Right cardiac atrium (tissue), 5 donors: ENCODE measurements at regions not wholly inside any gene's neighbourhood (a gene's known extent, or its start where the extent isn't known, plus 50 kb on each side); places are given as distances from the start of the nearest gene placed in this dataset.
"Not testable (repeated sequence)": the region's sequence is repeated elsewhere in the genome, so short reads cannot be mapped to it uniquely, and the experiment has no call there.

Source experiments
- ATAC-seq, 2 donors: fragments of 200-7000 bp; cut with Tn5 transposase; one replicate each; pipeline versions ENCODE4 v1.8.0 to v1.9.1; 2020; ENCODE audit warnings: moderate library complexity in 2 of 2, mild to moderate bottlenecking in 1 of 2
- DNase-seq, 3 donors: peaks; one replicate each; pipeline ENCODE4 v3.0.0-alpha.2; 2020
- H3K27ac ChIP-seq: one replicate; pipeline ENCODE4 v1.5.1; 2013; ENCODE audit warnings: mild to moderate bottlenecking, low read length, control low read depth, moderate library complexity
- H3K27me3 ChIP-seq: one replicate; pipeline ENCODE4 v1.6.1; 2013; ENCODE audit not compliant: control insufficient read depth, insufficient read depth
- H3K4me1 ChIP-seq: one replicate; pipeline ENCODE4 v1.6.1; 2013; ENCODE audit warnings: low read length; ENCODE audit not compliant: control insufficient read depth, insufficient read depth
- H3K4me3 ChIP-seq: one replicate; pipeline ENCODE4 v1.5.1; 2013; ENCODE audit warnings: low read length, control low read depth
- H3K9me3 ChIP-seq: one replicate; pipeline ENCODE4 v1.6.1; 2013; ENCODE audit warnings: low read length; ENCODE audit not compliant: control insufficient read depth
- WGBS: extraction: QIAGEN DNeasy Blood & Tissue Kit; methylation state at CpG from one replicate; pipeline ENCODE4 v1.1.7; 2013; 5-methylcytosine and 5-hydroxymethylcytosine counted together
- intact Hi-C, 4 donors: fragments of 100-400 bp; cut with DNase I; formaldehyde crosslinking; loops; one replicate each; pipeline versions ENCODE4 v1.11.0 to v1.14.0; 2022 to 2023
- donor health status: healthy with polysubstance abuse.
- donor health status: DM: no; HTN: yes; CAD: no.
- donor health status: DM: no; HTN: no; CAD: no.
- donor health status: DM: no; HTN: yes; CAD: no; lungs with severe emphysema.
- donor health status: DM: yes; HTN: yes; CAD: no.

- DNase-seq, result peak in 1 of 3 donors; percentile 37
- H3K27me3 ChIP-seq, result no peaks in the 10 kb centered on the region
- H3K27ac ChIP-seq, result no peak overlapping the region
- H3K4me3 ChIP-seq, result no peak overlapping the region
- 86% methylated on average over 10 of the region's 10 CpGs for WGBS
- intact Hi-C loops, result no loop called here
- ATAC-seq, result no peak
- H3K4me1 ChIP-seq, result no peaks in the 10 kb centered on the region
- no peaks in the 10 kb centered on the region for H3K9me3 ChIP-seq
Measured at GRCh38 chr7:86130268-86130667, 513.4 kb upstream of the GRM3 start.

DNA sequence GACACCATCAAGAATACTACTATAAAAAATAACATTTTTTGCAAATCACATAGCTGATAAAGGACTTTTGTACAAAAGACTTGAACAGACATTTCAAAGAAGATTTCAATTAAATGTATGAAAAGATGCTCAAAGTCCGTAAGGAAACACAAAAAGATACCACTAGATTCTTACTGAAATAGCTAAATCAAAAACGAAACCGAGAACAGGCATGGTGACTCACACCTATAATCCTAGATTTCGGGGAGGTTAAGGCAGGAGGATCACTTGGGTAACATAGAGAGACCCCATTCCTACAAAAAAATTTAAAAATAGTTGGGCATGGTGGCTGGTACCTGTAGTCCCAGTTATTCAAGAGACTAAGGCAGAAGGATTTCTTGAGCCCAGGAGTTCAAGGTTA, 520.2 kb upstream of the GRM3 start:
- intact Hi-C loops, result no loop called here
- 78% methylated on average over 4 of the region's 4 CpGs for WGBS
- ATAC-seq, result no peak

GRCh38 chr7:86094166-86094669, 549.5 kb upstream of the GRM3 start:
- Histone ChIP-seq H3K27me3 (no peaks in the 10 kb centered on the region), H3K27ac (no peak overlapping the region), H3K9me3 (no peaks in the 10 kb centered on the region), H3K4me1 (no peaks in the 10 kb centered on the region), H3K4me3 (no peak overlapping the region)
- intact Hi-C loops, result no loop called here
- 49% methylated on average over 1 of the region's 1 CpG for WGBS
- ATAC-seq, result no peak
- no peak for DNase-seq

More for the DNA sequence above, 520.2 kb upstream of the GRM3 start:
- Histone ChIP-seq H3K9me3 (no peaks in the 10 kb centered on the region), H3K4me3 (no peak overlapping the region), H3K27ac (no peak overlapping the region), H3K4me1 (no peaks in the 10 kb centered on the region), H3K27me3 (no peaks in the 10 kb centered on the region)
- no peak for DNase-seq

DNA sequence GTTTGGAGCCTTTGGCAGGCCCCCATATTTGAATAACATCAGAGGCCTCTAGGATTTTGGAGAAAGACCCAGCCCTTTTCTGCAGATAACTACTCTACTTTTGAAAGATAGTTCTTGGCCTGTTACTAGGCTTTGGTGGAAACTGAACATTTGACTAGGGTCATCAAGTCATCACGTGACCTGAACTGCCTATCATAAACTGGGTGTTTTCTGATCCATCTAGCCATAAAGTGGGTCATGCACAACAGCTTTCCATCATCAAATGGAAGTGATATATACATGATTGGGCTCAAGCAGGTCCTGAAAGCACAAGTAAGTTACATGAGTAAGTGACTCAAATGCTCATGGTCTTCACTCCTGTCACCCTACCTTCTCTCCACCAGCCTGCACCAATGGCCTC, 552.3 kb upstream of the GRM3 start:
- Histone ChIP-seq H3K9me3 (no peaks in the 10 kb centered on the region), H3K27ac (no peak overlapping the region), H3K27me3 (no peaks in the 10 kb centered on the region), H3K4me3 (no peak overlapping the region), H3K4me1 (no peaks in the 10 kb centered on the region)
- intact Hi-C loops, result no loop called here
- WGBS, result 39% methylated on average over 1 of the region's 1 CpG
- no peak for DNase-seq
- ATAC-seq, result no peak

DNA sequence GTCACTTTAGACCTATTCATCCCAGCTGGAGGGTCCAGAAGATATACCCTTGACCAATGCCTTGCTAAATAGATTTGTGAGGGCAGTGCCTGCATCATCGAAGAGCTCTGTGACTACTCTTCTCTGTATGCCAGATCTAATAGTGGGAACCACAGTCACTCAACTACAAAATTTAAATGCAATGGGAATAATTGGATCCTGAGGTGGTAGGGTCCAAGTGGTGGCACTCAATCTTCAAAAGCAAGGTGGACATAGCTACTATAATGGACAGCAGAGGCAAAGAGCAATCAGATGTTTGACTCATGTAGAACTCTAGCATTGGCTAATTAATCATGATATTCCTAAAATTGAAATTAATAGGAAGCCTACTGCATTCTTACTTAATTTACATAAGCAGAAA, 554.3 kb upstream of the GRM3 start:
- DNase-seq (no peak), ATAC-seq (no peak)
- intact Hi-C loops, result no loop called here
- Histone ChIP-seq H3K27ac (no peak overlapping the region), H3K9me3 (no peaks in the 10 kb centered on the region), H3K27me3 (no peaks in the 10 kb centered on the region), H3K4me3 (no peak overlapping the region), H3K4me1 (no peaks in the 10 kb centered on the region)
- WGBS, result 80% methylated on average over 1 of the region's 1 CpG

GRCh38 chr7:86064572-86064971, 579.1 kb upstream of the GRM3 start:
- H3K4me3 ChIP-seq, H3K9me3 ChIP-seq, H3K27me3 ChIP-seq, DNase-seq, ATAC-seq, H3K4me1 ChIP-seq, intact Hi-C loops, H3K27ac ChIP-seq: not testable (repeated sequence)
- WGBS, result 69% methylated on average over 1 of the region's 1 CpG

GRCh38 chr7:86058649-86059048, 585.1 kb upstream of the GRM3 start:
- no peaks in the 10 kb centered on the region for H3K4me1 ChIP-seq
- intact Hi-C loops, result no loop called here
- DNase-seq (no peak), ATAC-seq (no peak)
- 71% methylated on average over 3 of the region's 3 CpGs for WGBS
- H3K4me3 ChIP-seq, result no peak overlapping the region
- H3K27ac ChIP-seq, result no peak overlapping the region
- no peaks in the 10 kb centered on the region for H3K9me3 ChIP-seq
- H3K27me3 ChIP-seq, result no peaks in the 10 kb centered on the region

GRCh38 chr7:86050918-86051317, 592.8 kb upstream of the GRM3 start:
- Histone ChIP-seq H3K9me3 (no peaks in the 10 kb centered on the region), H3K4me1 (no peaks in the 10 kb centered on the region), H3K27me3 (no peaks in the 10 kb centered on the region), H3K27ac (no peak overlapping the region), H3K4me3 (no peak overlapping the region)
- ATAC-seq (no peak), DNase-seq (no peak)
- intact Hi-C loops, result no loop called here
- WGBS, result 43% methylated on average over 1 of the region's 1 CpG

- intact Hi-C loops, result no loop called here
- Histone ChIP-seq H3K4me1 (no peaks in the 10 kb centered on the region), H3K4me3 (no peak overlapping the region), H3K9me3 (no peaks in the 10 kb centered on the region), H3K27ac (no peak overlapping the region), H3K27me3 (no peaks in the 10 kb centered on the region)
- ATAC-seq (no peak), DNase-seq (no peak)
- WGBS, result 79% methylated on average over 2 of the region's 2 CpGs
Measured at GRCh38 chr7:86049910-86050309, 593.8 kb upstream of the GRM3 start.

GRCh38 chr7:86045197-86045596, 598.5 kb upstream of the GRM3 start:
- H3K4me1 ChIP-seq, H3K9me3 ChIP-seq, H3K27ac ChIP-seq, intact Hi-C loops, DNase-seq, H3K27me3 ChIP-seq, H3K4me3 ChIP-seq, ATAC-seq: not testable (repeated sequence)
- WGBS, result 91% methylated on average over 1 of the region's 1 CpG

- no peaks in the 10 kb centered on the region for H3K27me3 ChIP-seq
- H3K27ac ChIP-seq, result no peak overlapping the region
- H3K4me1 ChIP-seq, result no peaks in the 10 kb centered on the region
- no peak for ATAC-seq
- H3K9me3 ChIP-seq, result no peaks in the 10 kb centered on the region
- no peak for DNase-seq
- H3K4me3 ChIP-seq, result no peak overlapping the region
- intact Hi-C loops, result no loop called here
Measured at GRCh38 chr7:86025807-86026206, 617.9 kb upstream of the GRM3 start.

GRCh38 chr7:86013662-86014061, 630.0 kb upstream of the GRM3 start:
- Histone ChIP-seq H3K27me3 (no peaks in the 10 kb centered on the region), H3K9me3 (no peaks in the 10 kb centered on the region), H3K4me1 (no peaks in the 10 kb centered on the region), H3K27ac (no peak overlapping the region), H3K4me3 (no peak overlapping the region)
- DNase-seq (no peak), ATAC-seq (no peak)
- intact Hi-C loops, result no loop called here
